ENCODE measurements at regions not wholly inside any gene's neighbourhood (a gene's known extent, or its start where the extent isn't known, plus 50 kb on each side); places are given as distances from the start of the nearest gene placed in this dataset.

DNA sequence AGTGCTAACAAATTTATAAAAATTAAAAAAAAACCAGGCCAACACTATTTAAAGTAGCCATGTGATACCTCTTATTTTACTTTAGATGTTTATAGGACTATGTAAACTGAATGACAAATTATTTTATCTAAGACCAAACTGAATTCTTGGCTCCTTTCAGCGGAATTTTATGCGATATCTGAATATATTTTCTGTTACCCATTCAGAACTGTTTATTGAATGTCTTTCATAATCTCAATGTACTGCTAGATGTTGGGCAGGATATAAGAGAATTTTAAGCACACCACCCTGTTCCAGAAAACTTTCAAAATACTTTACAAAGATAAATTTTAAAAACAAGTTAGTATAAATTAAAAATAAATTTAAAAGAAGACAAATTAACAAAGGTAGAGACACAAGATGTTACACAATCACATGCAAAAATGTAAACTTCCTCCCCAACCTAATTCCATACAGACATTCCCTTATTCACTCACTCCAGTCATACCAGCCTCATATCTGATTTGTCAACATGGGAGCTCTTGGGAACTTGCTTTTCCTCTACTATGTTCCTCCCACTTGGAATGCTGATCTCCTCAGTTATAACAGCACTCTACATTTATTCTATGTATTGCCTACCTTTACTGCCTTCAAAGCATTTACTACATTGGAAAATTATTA, 154.6 kb upstream of the MBNL1 start:
- Histone ChIP-seq H2AFZ (ENCODE audit: low read length) (no peak overlapping the region), H3K9me3 (ENCODE audit: insufficient read depth, low read depth, low read length) (no peaks in the 10 kb centered on the region), H3K27me3 (ENCODE audit: insufficient read depth, low read length, poor library complexity, severe bottlenecking) (no peaks in the 10 kb centered on the region), H3K4me2 (ENCODE audit: low read depth, low read length, poor library complexity, severe bottlenecking) (no peak overlapping the region), H3K4me1 (ENCODE audit: insufficient read depth, low read length, poor library complexity, severe bottlenecking) (no peaks in the 10 kb centered on the region), H3K9me2 (replicated peaks; ENCODE audit: low read depth, low read length) (no peaks in the 10 kb centered on the region), H4K20me1 (ENCODE audit: insufficient read depth, low read length, poor library complexity, severe bottlenecking) (no peaks in the 10 kb centered on the region), H3K79me2 (ENCODE audit: insufficient read depth, low read length) (no peaks in the 10 kb centered on the region), H3K4me3 (ENCODE audit: low read length, poor library complexity, severe bottlenecking) (no peak overlapping the region), H3F3A (ENCODE audit: low read depth) (no peaks in the 10 kb centered on the region), H3K9ac (ENCODE audit: low read depth, low read length, poor library complexity, severe bottlenecking) (no peak overlapping the region), H3K36me3 (ENCODE audit: insufficient read depth, low read length) (no peaks in the 10 kb centered on the region)
- TF ChIP-seq EZH2phosphoT487 (IDR thresholded peaks at IDR 0.05; ENCODE audit: borderline replicate concordance) (no peak), CTCF (conservative IDR thresholded peaks at IDR 0.05; ENCODE audit: low read length) (no peak)

DNA sequence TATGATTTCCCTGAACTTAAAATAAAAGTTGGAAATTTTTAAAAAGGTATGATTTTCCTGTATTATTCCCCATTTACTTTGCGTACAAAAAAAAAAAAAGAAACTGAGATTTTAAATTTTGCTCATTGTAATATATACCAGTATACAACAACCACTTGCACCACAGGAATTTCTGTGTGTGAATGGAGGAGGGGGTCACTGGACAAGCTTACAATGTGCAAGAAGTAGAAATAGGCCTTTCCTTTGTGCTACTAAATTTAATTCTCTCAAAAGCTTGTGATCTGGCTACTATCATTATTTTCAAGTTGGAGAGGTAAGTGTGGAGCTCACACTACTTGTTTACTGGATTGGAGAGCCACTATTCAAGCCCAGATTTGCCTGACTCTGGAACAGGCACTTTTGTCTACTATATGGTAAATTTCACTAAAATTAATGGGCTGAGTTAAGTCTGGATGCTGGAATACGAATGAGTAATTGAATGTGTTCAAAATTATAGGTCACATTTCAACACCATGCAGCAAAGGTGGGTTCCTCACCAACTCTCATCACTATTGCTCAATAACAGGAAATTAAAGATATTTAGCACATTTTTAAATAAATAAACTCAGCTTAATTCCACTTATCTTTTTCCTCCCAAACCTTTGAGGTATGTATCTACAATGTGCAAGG, 148.0 kb upstream of the MBNL1 start:
- Histone ChIP-seq H2AFZ (ENCODE audit: low read length) (no peak overlapping the region), H3F3A (ENCODE audit: low read depth) (no peaks in the 10 kb centered on the region), H3K9ac (ENCODE audit: low read depth, low read length, poor library complexity, severe bottlenecking) (no peak overlapping the region), H3K9me2 (replicated peaks; ENCODE audit: low read depth, low read length) (no peaks in the 10 kb centered on the region), H3K9me3 (ENCODE audit: insufficient read depth, low read depth, low read length) (no peaks in the 10 kb centered on the region), H3K4me3 (ENCODE audit: low read length, poor library complexity, severe bottlenecking) (no peak overlapping the region), H3K4me1 (ENCODE audit: insufficient read depth, low read length, poor library complexity, severe bottlenecking) (no peaks in the 10 kb centered on the region), H3K79me2 (ENCODE audit: insufficient read depth, low read length) (no peaks in the 10 kb centered on the region), H3K36me3 (ENCODE audit: insufficient read depth, low read length) (no peaks in the 10 kb centered on the region), H4K20me1 (ENCODE audit: insufficient read depth, low read length, poor library complexity, severe bottlenecking) (no peaks in the 10 kb centered on the region), H3K4me2 (ENCODE audit: low read depth, low read length, poor library complexity, severe bottlenecking) (no peak overlapping the region), H3K27me3 (ENCODE audit: insufficient read depth, low read length, poor library complexity, severe bottlenecking) (no peaks in the 10 kb centered on the region)
- TF ChIP-seq CTCF (conservative IDR thresholded peaks at IDR 0.05; ENCODE audit: low read length) = no peak
- TF ChIP-seq EZH2phosphoT487 (IDR thresholded peaks at IDR 0.05; ENCODE audit: borderline replicate concordance) = no peak

DNA sequence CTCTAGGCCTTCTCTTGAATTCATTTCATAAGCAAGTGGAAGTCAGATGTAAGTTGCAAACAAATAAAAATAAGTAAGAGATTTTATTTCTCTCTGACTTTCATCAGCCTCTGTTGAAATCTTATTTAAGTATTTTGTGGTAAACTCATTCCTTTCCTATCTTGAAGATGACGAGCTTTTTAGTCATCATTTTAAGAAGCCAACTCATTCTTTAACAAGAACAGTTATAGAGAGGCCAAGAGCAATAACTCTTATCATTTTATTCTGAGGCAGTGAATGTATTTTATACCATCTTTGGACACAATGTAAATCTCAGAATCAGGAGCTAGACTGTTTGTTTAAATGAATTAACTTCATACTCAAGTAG, 147.5 kb upstream of the MBNL1 start:
- no peaks in the 10 kb centered on the region for H3F3A ChIP-seq (ENCODE audit: low read depth)
- no peaks in the 10 kb centered on the region for H3K36me3 ChIP-seq (ENCODE audit: insufficient read depth, low read length)
- H3K4me2 ChIP-seq (ENCODE audit: low read depth, low read length, poor library complexity, severe bottlenecking) = no peak overlapping the region
- H4K20me1 ChIP-seq (ENCODE audit: insufficient read depth, low read length, poor library complexity, severe bottlenecking) = no peaks in the 10 kb centered on the region
- TF ChIP-seq CTCF (conservative IDR thresholded peaks at IDR 0.05; ENCODE audit: low read length) = no peak
- no peak for TF ChIP-seq EZH2phosphoT487 (IDR thresholded peaks at IDR 0.05; ENCODE audit: borderline replicate concordance)
- no peaks in the 10 kb centered on the region for H3K27me3 ChIP-seq (ENCODE audit: insufficient read depth, low read length, poor library complexity, severe bottlenecking)
- no peaks in the 10 kb centered on the region for H3K9me3 ChIP-seq (ENCODE audit: insufficient read depth, low read depth, low read length)
- no peak overlapping the region for H3K9ac ChIP-seq (ENCODE audit: low read depth, low read length, poor library complexity, severe bottlenecking)
- H3K4me1 ChIP-seq (ENCODE audit: insufficient read depth, low read length, poor library complexity, severe bottlenecking) = no peaks in the 10 kb centered on the region
- no peak overlapping the region for H3K4me3 ChIP-seq (ENCODE audit: low read length, poor library complexity, severe bottlenecking)
- H3K9me2 ChIP-seq (replicated peaks; ENCODE audit: low read depth, low read length) = no peaks in the 10 kb centered on the region
- H3K79me2 ChIP-seq (ENCODE audit: insufficient read depth, low read length) = no peaks in the 10 kb centered on the region
- no peak overlapping the region for H2AFZ ChIP-seq (ENCODE audit: low read length)

Measured in Loucy (cell line).